ENCODE measurements at regions not wholly inside any gene's neighbourhood (a gene's known extent, or its start where the extent isn't known, plus 50 kb on each side); places are given as distances from the start of the nearest gene placed in this dataset.
"Not testable (repeated sequence)": the region's sequence is repeated elsewhere in the genome, so short reads cannot be mapped to it uniquely, and the experiment has no call there.

- Mint-ChIP-seq H3K36me3 (ENCODE audit: insufficient read depth) (no peaks in the 10 kb centered on the region), H3K27ac (no peak overlapping the region), H3K4me1 (ENCODE audit: low read depth) (no peaks in the 10 kb centered on the region)
Observed at GRCh38 chr5:79888643-79889042, 102.4 kb downstream of the MTX3 start.

GRCh38 chr5:79886925-79887655 lies 104.0 kb downstream of the MTX3 start:
- Mint-ChIP-seq H3K4me1 (ENCODE audit: low read depth) (no peaks in the 10 kb centered on the region), H3K27ac (no peak overlapping the region), H3K36me3 (ENCODE audit: insufficient read depth) (no peaks in the 10 kb centered on the region), H3K27me3 (peaks cover 5% of the 10 kb centered on the region), H3K4me3 (ENCODE audit: low read depth) (no peak overlapping the region), H3K9me3 (ENCODE audit: low read depth) (peaks cover 4% of the 10 kb centered on the region)
- TF ChIP-seq, protein P1, sequence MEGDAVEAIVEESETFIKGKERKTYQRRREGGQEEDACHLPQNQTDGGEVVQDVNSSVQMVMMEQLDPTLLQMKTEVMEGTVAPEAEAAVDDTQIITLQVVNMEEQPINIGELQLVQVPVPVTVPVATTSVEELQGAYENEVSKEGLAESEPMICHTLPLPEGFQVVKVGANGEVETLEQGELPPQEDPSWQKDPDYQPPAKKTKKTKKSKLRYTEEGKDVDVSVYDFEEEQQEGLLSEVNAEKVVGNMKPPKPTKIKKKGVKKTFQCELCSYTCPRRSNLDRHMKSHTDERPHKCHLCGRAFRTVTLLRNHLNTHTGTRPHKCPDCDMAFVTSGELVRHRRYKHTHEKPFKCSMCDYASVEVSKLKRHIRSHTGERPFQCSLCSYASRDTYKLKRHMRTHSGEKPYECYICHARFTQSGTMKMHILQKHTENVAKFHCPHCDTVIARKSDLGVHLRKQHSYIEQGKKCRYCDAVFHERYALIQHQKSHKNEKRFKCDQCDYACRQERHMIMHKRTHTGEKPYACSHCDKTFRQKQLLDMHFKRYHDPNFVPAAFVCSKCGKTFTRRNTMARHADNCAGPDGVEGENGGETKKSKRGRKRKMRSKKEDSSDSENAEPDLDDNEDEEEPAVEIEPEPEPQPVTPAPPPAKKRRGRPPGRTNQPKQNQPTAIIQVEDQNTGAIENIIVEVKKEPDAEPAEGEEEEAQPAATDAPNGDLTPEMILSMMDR (IDR thresholded peaks at IDR 0.05; ENCODE audit: unreplicated experiment): no peak
- no peak for DNase-seq (ENCODE audit: low spot score, unreplicated experiment)

More at GRCh38 chr5:79888643-79889042, 102.4 kb downstream of the MTX3 start:
- Mint-ChIP-seq H3K9me3 (ENCODE audit: low read depth) (peaks cover 4% of the 10 kb centered on the region), H3K4me3 (ENCODE audit: low read depth) (no peak overlapping the region), H3K27me3 (peaks cover 2% of the 10 kb centered on the region)
- TF ChIP-seq, protein P1 (IDR thresholded peaks at IDR 0.05; ENCODE audit: unreplicated experiment): no peak
- DNase-seq (ENCODE audit: low spot score, unreplicated experiment): no peak

GRCh38 chr5:79886456-79886855 lies 104.6 kb downstream of the MTX3 start:
- TF ChIP-seq, protein P1 (IDR thresholded peaks at IDR 0.05; ENCODE audit: unreplicated experiment): no peak
- Mint-ChIP-seq H3K27ac (no peak overlapping the region), H3K9me3 (ENCODE audit: low read depth) (peaks cover 4% of the 10 kb centered on the region), H3K36me3 (ENCODE audit: insufficient read depth) (no peaks in the 10 kb centered on the region), H3K4me3 (ENCODE audit: low read depth) (no peak overlapping the region), H3K27me3 (peaks cover 5% of the 10 kb centered on the region), H3K4me1 (ENCODE audit: low read depth) (no peaks in the 10 kb centered on the region)
- DNase-seq (ENCODE audit: low spot score, unreplicated experiment): no peak

GRCh38 chr5:79879880-79880279 lies 111.2 kb downstream of the MTX3 start:
- H3K4me3 Mint-ChIP-seq (ENCODE audit: low read depth): not testable (repeated sequence)

DNA sequence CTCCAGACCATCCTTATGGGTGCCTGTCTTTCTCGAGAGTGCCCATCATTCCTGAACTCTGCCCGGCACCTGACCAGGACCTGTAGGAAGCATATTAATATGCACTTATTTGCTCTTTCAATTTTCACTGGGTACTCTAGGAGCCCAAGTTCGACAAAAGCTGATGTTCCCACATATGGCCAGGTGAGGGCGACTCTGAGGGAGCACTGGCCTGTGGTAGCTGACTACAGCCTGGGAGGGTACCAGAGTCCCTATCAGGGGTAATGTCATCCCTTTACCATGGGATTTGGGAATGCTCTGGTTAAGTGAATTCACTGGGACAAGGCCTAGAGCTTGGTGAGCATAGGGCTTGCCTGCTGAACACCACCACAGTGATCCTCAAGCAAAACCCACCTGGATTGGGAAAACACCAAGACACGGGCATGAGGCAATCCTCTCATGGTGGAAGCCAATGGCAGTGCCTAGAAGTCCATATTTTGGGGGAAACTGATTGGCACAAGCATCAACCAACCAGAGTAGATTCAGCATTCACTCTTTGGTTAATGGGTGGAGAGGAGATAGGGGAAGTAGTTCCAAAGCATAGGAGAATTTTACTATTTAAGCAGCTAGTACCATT lies 112.2 kb downstream of the MTX3 start:
- H3K36me3 Mint-ChIP-seq (ENCODE audit: insufficient read depth): no peaks in the 10 kb centered on the region
- no peak for DNase-seq (ENCODE audit: low spot score, unreplicated experiment)
- TF ChIP-seq, protein P1 (IDR thresholded peaks at IDR 0.05; ENCODE audit: unreplicated experiment): peak; percentile 44
- no peak overlapping the region for H3K27ac Mint-ChIP-seq
- no peaks in the 10 kb centered on the region for H3K9me3 Mint-ChIP-seq (ENCODE audit: low read depth)
- no peaks in the 10 kb centered on the region for H3K4me1 Mint-ChIP-seq (ENCODE audit: low read depth)
- H3K27me3 Mint-ChIP-seq: peaks cover 3% of the 10 kb centered on the region
- no peak overlapping the region for H3K4me3 Mint-ChIP-seq (ENCODE audit: low read depth)

More at GRCh38 chr5:79879880-79880279, 111.2 kb downstream of the MTX3 start:
- H3K4me1 Mint-ChIP-seq (ENCODE audit: low read depth); H3K27ac Mint-ChIP-seq; H3K27me3 Mint-ChIP-seq; H3K9me3 Mint-ChIP-seq (ENCODE audit: low read depth); H3K36me3 Mint-ChIP-seq (ENCODE audit: insufficient read depth); DNase-seq (ENCODE audit: low spot score, unreplicated experiment): not testable (repeated sequence)

Data from progenitor cell of endocrine pancreas (in vitro differentiated cells).